H1 (cell line): ENCODE measurements at regions not wholly inside any gene's neighbourhood (a gene's known extent, or its start where the extent isn't known, plus 50 kb on each side); places are given as distances from the start of the nearest gene placed in this dataset.

Experiments used
- CBX8 ChIP-seq: fragments of 300-800, 300-1000 bp; sonication (generic); IDR thresholded peaks from 2 replicates; pipeline ENCODE4 v1.7.1; 2016; ENCODE audit warnings: low read depth, low read length, borderline replicate concordance
- HDAC6 ChIP-seq: IDR thresholded peaks from one replicate; pipeline ENCODE4 v1.7.1; 2012; ENCODE audit warnings: low read depth, mild to moderate bottlenecking, inconsistent platforms, low read length, moderate library complexity

GRCh38 chr6:63410435-63411426, 90.9 kb upstream of the LGSN start (continued):
- no peak for TF ChIP-seq CBX8
- no peak for TF ChIP-seq HDAC6
